KMS-11 (cell line): ENCODE measurements at regions not wholly inside any gene's neighbourhood (a gene's known extent, or its start where the extent isn't known, plus 50 kb on each side); places are given as distances from the start of the nearest gene placed in this dataset.
"Not testable (repeated sequence)": the region's sequence is repeated elsewhere in the genome, so short reads cannot be mapped to it uniquely, and the experiment has no call there.

Experiments used
- H2AFZ ChIP-seq: fragments of 200-600 bp; sonication (generic); 2 replicates; pipeline ENCODE4 v1.6.1; 2016; ENCODE audit warnings: antibody characterized with exemption, mixed run types, low read depth
- H3K27ac ChIP-seq: fragments of 200-600 bp; sonication (generic); 2 replicates; pipeline ENCODE4 v1.6.1; 2016; ENCODE audit warnings: mild to moderate bottlenecking, mixed run types
- H3K27me3 ChIP-seq: fragments of 200-600 bp; sonication (generic); 2 replicates; pipeline ENCODE4 v1.6.1; 2017; ENCODE audit warnings: mild to moderate bottlenecking, low read depth, mixed run types, moderate library complexity; ENCODE audit not compliant: insufficient read depth
- H3K36me3 ChIP-seq: fragments of 200-600 bp; sonication (generic); 2 replicates; pipeline ENCODE4 v1.6.1; 2017; ENCODE audit warnings: mild to moderate bottlenecking, mixed run types; ENCODE audit not compliant: insufficient read depth
- H3K4me1 ChIP-seq: fragments of 200-600 bp; sonication (generic); 2 replicates; pipeline ENCODE4 v1.6.1; 2016; ENCODE audit warnings: mild to moderate bottlenecking, low read depth, mixed run types; ENCODE audit not compliant: poor library complexity, severe bottlenecking
- H3K4me2 ChIP-seq: fragments of 200-600 bp; sonication (generic); 2 replicates; pipeline ENCODE4 v1.7.0; 2016; ENCODE audit warnings: mild to moderate bottlenecking, mixed run types
- H3K4me3 ChIP-seq: fragments of 200-600 bp; sonication (generic); IDR thresholded peaks from 2 replicates; pipeline ENCODE4 v1.6.1; 2017; ENCODE audit warnings: low read depth, low read length, mixed read lengths; ENCODE audit not compliant: insufficient read depth
- H3K79me2 ChIP-seq: fragments of 200-600 bp; sonication (generic); 2 replicates; pipeline ENCODE4 v1.6.1; 2016; ENCODE audit warnings: low read depth, mixed run types; ENCODE audit not compliant: insufficient read depth
- H3K9ac ChIP-seq: fragments of 200-600 bp; sonication (generic); 2 replicates; pipeline ENCODE4 v1.6.1; 2016; ENCODE audit warnings: mild to moderate bottlenecking, mixed run types
- H4K20me1 ChIP-seq: fragments of 200-600 bp; sonication (generic); 2 replicates; pipeline ENCODE4 v1.6.1; 2016; ENCODE audit warnings: mild to moderate bottlenecking, mixed run types; ENCODE audit not compliant: insufficient read depth
- CTCF ChIP-seq: fragments of 200-600 bp; sonication (generic); conservative IDR thresholded peaks from 2 replicates; pipeline ENCODE4 v1.6.1; 2017; ENCODE audit warnings: low read depth, mild to moderate bottlenecking, antibody characterized with exemption, low read length, moderate library complexity, mixed read lengths

GRCh38 chr7:152956006-152956405, 196.5 kb downstream of the ACTR3B start:
- Histone ChIP-seq H3K27ac (no peak overlapping the region), H2AFZ (no peak overlapping the region), H3K4me2 (no peak overlapping the region), H3K27me3 (no peaks in the 10 kb centered on the region), H3K9ac (no peak overlapping the region), H3K4me1 (no peaks in the 10 kb centered on the region), H4K20me1 (no peaks in the 10 kb centered on the region), H3K4me3 (no peak overlapping the region), H3K79me2 (no peaks in the 10 kb centered on the region), H3K36me3 (no peaks in the 10 kb centered on the region)
- no peak for TF ChIP-seq CTCF

GRCh38 chr7:152959610-152960009, 200.1 kb downstream of the ACTR3B start:
- no peak overlapping the region for H3K4me3 ChIP-seq
- no peak overlapping the region for H2AFZ ChIP-seq
- no peak overlapping the region for H3K27ac ChIP-seq
- no peak overlapping the region for H3K9ac ChIP-seq
- no peaks in the 10 kb centered on the region for H4K20me1 ChIP-seq
- no peaks in the 10 kb centered on the region for H3K27me3 ChIP-seq
- no peak overlapping the region for H3K4me2 ChIP-seq
- TF ChIP-seq CTCF: no peak
- H3K4me1 ChIP-seq: no peaks in the 10 kb centered on the region
- no peaks in the 10 kb centered on the region for H3K36me3 ChIP-seq
- H3K79me2 ChIP-seq: no peaks in the 10 kb centered on the region

- not testable (repeated sequence) for H3K4me2 ChIP-seq, H3K27me3 ChIP-seq, H3K36me3 ChIP-seq, H4K20me1 ChIP-seq, H2AFZ ChIP-seq, H3K4me1 ChIP-seq, H3K79me2 ChIP-seq, H3K9ac ChIP-seq, H3K27ac ChIP-seq, H3K4me3 ChIP-seq
These were observed 202.2 kb downstream of the ACTR3B start for GRCh38 chr7:152961796-152962195.

- Histone ChIP-seq H3K9ac (no peak overlapping the region), H3K27me3 (no peaks in the 10 kb centered on the region), H2AFZ (no peak overlapping the region), H4K20me1 (no peaks in the 10 kb centered on the region), H3K36me3 (no peaks in the 10 kb centered on the region), H3K79me2 (no peaks in the 10 kb centered on the region), H3K4me1 (no peaks in the 10 kb centered on the region), H3K4me2 (no peak overlapping the region), H3K4me3 (no peak overlapping the region), H3K27ac (no peak overlapping the region)
- TF ChIP-seq CTCF: no peak
These were observed 206.6 kb downstream of the ACTR3B start for GRCh38 chr7:152966189-152966588.

- no peak overlapping the region for H2AFZ ChIP-seq
- H3K36me3 ChIP-seq: no peaks in the 10 kb centered on the region
- no peak for TF ChIP-seq CTCF
- H3K4me2 ChIP-seq: no peak overlapping the region
- H3K9ac ChIP-seq: no peak overlapping the region
- no peaks in the 10 kb centered on the region for H3K79me2 ChIP-seq
- H3K27ac ChIP-seq: no peak overlapping the region
- H3K4me1 ChIP-seq: no peaks in the 10 kb centered on the region
- no peaks in the 10 kb centered on the region for H3K27me3 ChIP-seq
- H3K4me3 ChIP-seq: no peak overlapping the region
- no peaks in the 10 kb centered on the region for H4K20me1 ChIP-seq
These were observed 208.4 kb downstream of the ACTR3B start for GRCh38 chr7:152967958-152968357.
